Bronchial epithelial cell (primary cell): ENCODE measurements at regions not wholly inside any gene's neighbourhood (a gene's known extent, or its start where the extent isn't known, plus 50 kb on each side); places are given as distances from the start of the nearest gene placed in this dataset.

ENCODE experiments used
- DNase-seq: peaks from one replicate; pipeline ENCODE4 v3.0.0-alpha.2; 2010; ENCODE audit warnings: low read depth
- FAIRE-seq: peaks from 2 replicates; lab custom pipeline; 2011; peaks lifted over from hg19 to GRCh38; lab: Jason Lieb, UNC
- H3K27me3 ChIP-seq: 2 replicates; pipeline ENCODE4 v1.5.1; 2011; ENCODE audit warnings: low read length; ENCODE audit not compliant: control insufficient read depth, insufficient read depth
- H3K36me3 ChIP-seq: 2 replicates; pipeline ENCODE4 v1.5.1; 2011; ENCODE audit warnings: low read length; ENCODE audit not compliant: control insufficient read depth, insufficient read depth
- H3K4me3 ChIP-seq: 2 replicates; pipeline ENCODE4 v1.5.1; 2011; ENCODE audit warnings: mild to moderate bottlenecking, low read depth, low read length, control low read depth
- TF ChIP-seq, protein P1 (sequence below): IDR thresholded peaks from 2 replicates; pipeline ENCODE4 v1.5.1; 2011; ENCODE audit warnings: mild to moderate bottlenecking, moderate library complexity, low read length, control low read depth, inconsistent platforms; ENCODE audit not compliant: insufficient read depth, severe bottlenecking

DNA sequence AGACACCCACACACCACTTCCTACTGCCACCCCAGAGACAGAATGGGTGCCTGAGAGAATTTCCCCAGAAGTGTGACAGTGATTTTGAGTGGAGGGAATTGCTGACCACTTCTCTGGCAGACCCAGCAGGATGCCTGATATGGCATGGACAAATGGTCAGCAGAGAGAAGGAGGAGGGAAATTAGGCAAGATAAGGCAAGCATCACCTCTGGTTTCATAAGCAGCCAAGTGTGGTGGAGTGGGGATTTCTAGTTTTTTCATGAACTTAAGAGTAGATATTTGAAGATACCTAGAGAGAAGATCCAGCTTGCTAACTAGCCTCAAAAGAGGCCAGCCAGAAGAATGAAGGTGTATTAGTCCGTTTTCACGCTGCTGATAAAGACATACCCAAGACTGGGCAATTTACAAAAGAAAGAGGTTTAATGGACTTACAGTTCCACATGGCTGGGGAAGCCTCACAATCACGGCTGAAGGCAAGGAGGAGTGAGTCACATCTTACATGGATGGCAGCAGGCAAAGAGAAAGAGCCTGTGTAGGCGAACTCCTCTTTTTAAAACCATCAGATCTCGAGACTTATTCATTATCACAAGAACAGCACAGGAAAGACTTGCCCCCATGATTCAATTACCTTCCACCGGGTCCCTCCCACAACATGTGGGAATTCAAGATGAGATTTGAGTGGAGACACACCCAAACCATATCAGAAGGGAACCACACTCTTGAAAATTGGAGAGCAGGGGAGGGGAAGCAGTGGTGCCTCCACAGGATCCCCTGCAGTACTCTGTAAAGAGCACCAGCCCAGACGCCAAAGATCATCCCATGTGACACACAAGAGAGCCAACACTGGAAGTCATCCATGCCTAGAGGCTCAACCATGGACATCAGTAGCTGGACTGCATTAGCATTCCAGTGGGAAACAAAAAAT lies 64.2 kb downstream of the RBM43 start:
- Histone ChIP-seq H3K36me3 (no peaks in the 10 kb centered on the region), H3K27me3 (no peaks in the 10 kb centered on the region), H3K4me3 (no peak overlapping the region)
- TF ChIP-seq, protein P1, sequence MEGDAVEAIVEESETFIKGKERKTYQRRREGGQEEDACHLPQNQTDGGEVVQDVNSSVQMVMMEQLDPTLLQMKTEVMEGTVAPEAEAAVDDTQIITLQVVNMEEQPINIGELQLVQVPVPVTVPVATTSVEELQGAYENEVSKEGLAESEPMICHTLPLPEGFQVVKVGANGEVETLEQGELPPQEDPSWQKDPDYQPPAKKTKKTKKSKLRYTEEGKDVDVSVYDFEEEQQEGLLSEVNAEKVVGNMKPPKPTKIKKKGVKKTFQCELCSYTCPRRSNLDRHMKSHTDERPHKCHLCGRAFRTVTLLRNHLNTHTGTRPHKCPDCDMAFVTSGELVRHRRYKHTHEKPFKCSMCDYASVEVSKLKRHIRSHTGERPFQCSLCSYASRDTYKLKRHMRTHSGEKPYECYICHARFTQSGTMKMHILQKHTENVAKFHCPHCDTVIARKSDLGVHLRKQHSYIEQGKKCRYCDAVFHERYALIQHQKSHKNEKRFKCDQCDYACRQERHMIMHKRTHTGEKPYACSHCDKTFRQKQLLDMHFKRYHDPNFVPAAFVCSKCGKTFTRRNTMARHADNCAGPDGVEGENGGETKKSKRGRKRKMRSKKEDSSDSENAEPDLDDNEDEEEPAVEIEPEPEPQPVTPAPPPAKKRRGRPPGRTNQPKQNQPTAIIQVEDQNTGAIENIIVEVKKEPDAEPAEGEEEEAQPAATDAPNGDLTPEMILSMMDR, result no peak
- FAIRE-seq (no peak), DNase-seq (no peak)

DNA sequence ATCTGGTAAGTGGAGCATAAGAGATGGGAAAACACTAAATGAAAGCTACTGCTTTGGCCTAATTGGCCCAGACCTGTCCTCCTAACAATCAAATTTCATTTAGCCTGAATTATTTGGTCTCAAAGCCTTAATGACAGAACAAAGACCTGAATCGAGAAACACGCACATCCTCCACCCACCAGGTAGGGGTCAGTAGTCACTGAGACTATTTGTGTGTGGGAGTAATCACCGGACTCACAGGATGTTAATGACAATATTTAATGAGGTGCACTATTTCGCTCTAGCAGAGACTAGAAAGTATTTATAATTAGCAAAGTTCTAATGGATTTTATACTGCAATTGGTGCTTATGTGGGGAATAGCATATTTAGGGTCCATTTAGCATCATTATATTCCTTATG lies 68.1 kb downstream of the RBM43 start:
- Histone ChIP-seq H3K27me3 (no peaks in the 10 kb centered on the region), H3K36me3 (no peaks in the 10 kb centered on the region), H3K4me3 (no peak overlapping the region)
- TF ChIP-seq, protein P1, result no peak
- DNase-seq (no peak), FAIRE-seq (no peak)

DNA sequence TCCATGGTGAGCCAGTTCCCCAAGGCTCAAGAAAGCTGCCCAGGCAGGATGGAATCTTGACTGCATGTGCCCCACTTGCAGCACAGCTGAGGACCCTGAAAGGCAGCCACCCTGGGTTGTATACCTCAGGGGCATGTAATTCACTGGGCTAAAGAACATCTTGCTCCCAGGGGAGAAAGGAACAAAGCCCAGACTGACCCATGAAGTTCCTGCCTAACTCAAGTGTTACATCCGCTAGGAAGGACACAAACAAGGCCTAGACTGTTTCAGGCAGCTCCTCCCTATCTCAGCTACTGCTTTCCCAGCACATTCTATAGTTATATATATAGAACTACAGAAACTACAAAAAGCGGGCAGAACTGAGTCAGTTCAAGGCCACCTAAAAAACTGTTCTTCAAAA lies 69.0 kb downstream of the RBM43 start:
- TF ChIP-seq, protein P1, result no peak
- DNase-seq, result no peak
- H3K4me3 ChIP-seq, result no peak overlapping the region
- no peaks in the 10 kb centered on the region for H3K36me3 ChIP-seq
- no peak for FAIRE-seq
- no peaks in the 10 kb centered on the region for H3K27me3 ChIP-seq

DNA sequence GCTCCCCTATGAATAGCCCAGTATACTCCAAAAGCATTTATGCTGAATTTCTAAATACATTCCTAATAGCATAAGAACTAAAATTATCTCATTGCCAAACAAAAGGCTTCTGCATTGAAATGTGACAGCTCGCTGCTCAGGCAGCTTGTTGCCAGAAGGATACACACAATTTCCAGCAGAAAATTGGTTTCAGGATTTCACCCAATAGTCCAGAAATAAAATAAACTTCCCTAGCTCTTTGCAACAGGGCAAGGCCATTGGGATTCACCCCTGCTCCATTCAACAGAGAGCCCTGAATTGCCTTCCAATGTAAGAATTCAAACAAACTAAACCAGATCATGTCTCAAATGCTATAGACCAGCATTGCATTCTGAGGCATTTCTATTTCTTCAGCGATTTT lies 70.7 kb downstream of the RBM43 start:
- DNase-seq, result no peak

DNA sequence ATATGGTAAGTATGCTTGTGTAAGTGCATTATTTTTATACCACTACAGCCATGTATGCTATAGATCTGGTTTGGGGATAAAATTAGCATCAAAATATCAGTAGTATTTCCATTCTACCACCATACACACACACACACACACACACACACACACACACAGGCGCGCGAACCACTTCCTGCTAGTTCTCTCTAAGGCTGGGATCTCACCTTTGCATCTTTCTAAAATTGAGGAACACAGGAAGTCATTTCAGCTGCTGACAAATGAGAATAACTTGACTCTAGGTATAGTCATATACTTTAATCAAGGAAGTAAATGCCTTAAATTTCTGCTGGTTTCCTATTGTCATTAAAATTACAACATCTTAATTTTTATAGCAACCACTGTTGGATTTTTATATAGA lies 72.5 kb downstream of the RBM43 start:
- FAIRE-seq (no peak), DNase-seq (no peak)
- no peak overlapping the region for H3K4me3 ChIP-seq
- TF ChIP-seq, protein P1, result no peak
- H3K36me3 ChIP-seq, result no peaks in the 10 kb centered on the region
- no peaks in the 10 kb centered on the region for H3K27me3 ChIP-seq

More for the DNA sequence above, 70.7 kb downstream of the RBM43 start:
- Histone ChIP-seq H3K36me3 (no peaks in the 10 kb centered on the region), H3K4me3 (no peak overlapping the region), H3K27me3 (no peaks in the 10 kb centered on the region)
- no peak for FAIRE-seq
- TF ChIP-seq, protein P1, result no peak
